H1 (cell line): ENCODE measurements at regions not wholly inside any gene's neighbourhood (a gene's known extent, or its start where the extent isn't known, plus 50 kb on each side); places are given as distances from the start of the nearest gene placed in this dataset.

Experiments
- CTCF ChIA-PET: fragments of 300-600 bp; sonication (Branson Sonifier 250); formaldehyde crosslinking; loops from one replicate; lab custom pipeline; 2021; ENCODE audit not compliant: partially characterized antibody; lab: Charles Lee
- POLR2A ChIA-PET: fragments of 300-600 bp; sonication (Branson Sonifier 250); formaldehyde crosslinking; loops from one replicate; lab custom pipeline; 2021; ENCODE audit warnings: inconsistent platforms; ENCODE audit not compliant: partially characterized antibody; lab: Charles Lee
- DNase-seq, 2 experiments: peaks; one replicate each; pipeline versions ENCODE4 v3.0.0 to v3.0.0-alpha.2; 2010 to 2022; ENCODE audit warnings: low spot score in 2 of 2, low read depth in 1 of 2, mixed read lengths in 1 of 2
- FAIRE-seq: peaks from 2 replicates; lab custom pipeline; 2011; peaks lifted over from hg19 to GRCh38; lab: Jason Lieb, UNC
- H2AFZ ChIP-seq: 2 replicates; pipeline ENCODE4 v1.8.1; 2012; ENCODE audit warnings: low read length, inconsistent platforms
- H2AK5ac ChIP-seq: 2 replicates; pipeline ENCODE4 v1.6.1; 2013; ENCODE audit warnings: low read depth, low read length
- H2BK120ac ChIP-seq: replicated peaks from 2 replicates; pipeline ENCODE3; 2013; ENCODE audit warnings: low read depth, low read length, inconsistent platforms
- H2BK12ac ChIP-seq: 2 replicates; pipeline ENCODE4 v1.6.1; 2013; ENCODE audit warnings: low read depth, low read length
- H2BK15ac ChIP-seq: 2 replicates; pipeline ENCODE4 v1.6.1; 2013; ENCODE audit warnings: low read length
- H2BK20ac ChIP-seq: 2 replicates; pipeline ENCODE4 v1.6.1; 2013; ENCODE audit warnings: low read length
- H2BK5ac ChIP-seq: 2 replicates; pipeline ENCODE4 v1.6.1; 2013; ENCODE audit warnings: low read depth, low read length
- H3K14ac ChIP-seq: 2 replicates; pipeline ENCODE4 v1.6.1; 2013; ENCODE audit warnings: inconsistent platforms; ENCODE audit not compliant: insufficient read length
- H3K18ac ChIP-seq: 2 replicates; pipeline ENCODE4 v1.6.1; 2013; ENCODE audit warnings: low read length; ENCODE audit errors: extremely low read depth
- H3K23ac ChIP-seq: 2 replicates; pipeline ENCODE4 v1.6.1; 2013; ENCODE audit warnings: inconsistent platforms; ENCODE audit not compliant: insufficient read length
- H3K23me2 ChIP-seq: 2 replicates; pipeline ENCODE4 v1.6.1; 2013; ENCODE audit warnings: low read depth, low read length
- H3K27ac ChIP-seq: 2 replicates; pipeline ENCODE4 v1.6.1; 2011; ENCODE audit warnings: low read depth, low read length, inconsistent platforms
- H3K27me3 ChIP-seq, 4 experiments: replicated peaks in 1 of 4; 1 replicate in 1 of 4; 2 replicates in 3 of 4; pipeline versions ENCODE4 v1.6.1 to v1.8.1; 2011 to 2013; ENCODE audit warnings: low read length in 3 of 4, mild to moderate bottlenecking in 3 of 4, inconsistent platforms in 2 of 4, mixed read lengths in 2 of 4, moderate library complexity in 1 of 4; ENCODE audit not compliant: control insufficient read depth in 3 of 4, insufficient read depth in 3 of 4; ENCODE audit errors: extremely low read depth in 1 of 4
- H3K36me3 ChIP-seq, 4 experiments: 2 replicates each; pipeline versions ENCODE4 v1.6.1 to v1.8.1; 2011 to 2013; ENCODE audit warnings: mild to moderate bottlenecking in 4 of 4, low read length in 3 of 4, moderate library complexity in 2 of 4, control low read depth in 1 of 4, inconsistent platforms in 1 of 4; ENCODE audit not compliant: insufficient read depth in 4 of 4, control insufficient read depth in 2 of 4
- H3K4ac ChIP-seq: replicated peaks from 2 replicates; pipeline ENCODE3; 2013; ENCODE audit warnings: low read length, low read depth, mixed read lengths, inconsistent platforms; ENCODE audit not compliant: insufficient read length
- H3K4me1 ChIP-seq, 4 experiments: replicated peaks in 1 of 4; 1 replicate in 1 of 4; 2 replicates in 3 of 4; pipeline versions ENCODE4 v1.6.1 to v1.8.1; 2011 to 2013; ENCODE audit warnings: low read length in 3 of 4, inconsistent platforms in 2 of 4, mixed read lengths in 1 of 4; ENCODE audit not compliant: insufficient read depth in 4 of 4, control insufficient read depth in 3 of 4
- H3K4me2 ChIP-seq, 2 experiments: 2 replicates each; pipeline versions ENCODE4 v1.6.1 to v1.8.1; 2011 to 2013; ENCODE audit warnings: low read depth in 2 of 2, low read length in 2 of 2, control low read depth in 1 of 2, inconsistent platforms in 1 of 2, mild to moderate bottlenecking in 1 of 2; ENCODE audit not compliant: insufficient read depth in 1 of 2
- H3K4me3 ChIP-seq, 4 experiments: fragments of 200-600, 300-600 bp in 1 of 4; sonication (generic), shearing (Covaris generic), sonication (Bioruptor Twin) in 1 of 4; 2 replicates each; pipeline versions ENCODE4 v1.5.1 to v1.8.1; 2011 to 2016; ENCODE audit warnings: low read length in 4 of 4, low read depth in 3 of 4, control low read depth in 2 of 4, inconsistent platforms in 2 of 4, mild to moderate bottlenecking in 2 of 4, mixed read lengths in 1 of 4, moderate library complexity in 1 of 4; ENCODE audit not compliant: insufficient read depth in 2 of 4; ENCODE audit errors: extremely low read depth in 1 of 4
- H3K56ac ChIP-seq: replicated peaks from 2 replicates; pipeline ENCODE3; 2013; ENCODE audit warnings: low read depth, mild to moderate bottlenecking, mixed read lengths, low read length, inconsistent platforms; ENCODE audit not compliant: insufficient read length
- H3K79me1 ChIP-seq: 2 replicates; pipeline ENCODE4 v1.6.1; 2013; ENCODE audit warnings: low read depth, low read length, control low read depth
- H3K79me2 ChIP-seq, 2 experiments: 2 replicates each; pipeline versions ENCODE4 v1.6.1 to v1.8.1; 2012 to 2013; ENCODE audit warnings: low read length in 2 of 2, mild to moderate bottlenecking in 2 of 2, inconsistent platforms in 1 of 2; ENCODE audit not compliant: insufficient read depth in 2 of 2, control insufficient read depth in 1 of 2
- H3K9ac ChIP-seq, 4 experiments: replicated peaks in 1 of 4; 1 replicate in 1 of 4; 2 replicates in 3 of 4; pipeline versions ENCODE4 v1.6.1 to v1.8.1; 2011 to 2013; ENCODE audit warnings: low read depth in 3 of 4, low read length in 3 of 4, control low read depth in 2 of 4, mild to moderate bottlenecking in 2 of 4, moderate library complexity in 2 of 4, inconsistent platforms in 1 of 4; ENCODE audit errors: extremely low read depth in 1 of 4
- H3K9me3 ChIP-seq, 2 experiments: 2 replicates each; pipeline versions ENCODE4 v1.6.1 to v1.8.1; 2012 to 2013; ENCODE audit warnings: mild to moderate bottlenecking in 2 of 2, moderate library complexity in 2 of 2, control low read depth in 1 of 2, inconsistent platforms in 1 of 2, low read depth in 1 of 2, low read length in 1 of 2, mixed read lengths in 1 of 2; ENCODE audit not compliant: insufficient read depth in 2 of 2
- H4K20me1 ChIP-seq, 2 experiments: replicated peaks in 1 of 2; 2 replicates each; pipeline versions ENCODE3 to v1.8.1; 2011 to 2013; ENCODE audit warnings: inconsistent platforms in 2 of 2, low read length in 2 of 2, mild to moderate bottlenecking in 1 of 2; ENCODE audit not compliant: insufficient read depth in 2 of 2, control insufficient read depth in 1 of 2
- H4K5ac ChIP-seq: 2 replicates; pipeline ENCODE4 v1.6.1; 2013; ENCODE audit warnings: low read length, low read depth, mixed read lengths, inconsistent platforms; ENCODE audit not compliant: insufficient read length
- H4K8ac ChIP-seq: 2 replicates; pipeline ENCODE4 v1.8.0; 2013; ENCODE audit warnings: mild to moderate bottlenecking, moderate library complexity, low read length, inconsistent platforms; ENCODE audit not compliant: insufficient read depth; ENCODE audit errors: extremely low read depth
- H4K91ac ChIP-seq: replicated peaks from 2 replicates; pipeline ENCODE3; 2013; ENCODE audit warnings: low read length, mixed read lengths, inconsistent platforms; ENCODE audit not compliant: insufficient read length
- BCL11A ChIP-seq, 2 experiments: IDR thresholded peaks; one replicate each; pipeline ENCODE4 v1.6.1; 2011; ENCODE audit warnings: low read depth in 2 of 2, low read length in 2 of 2, mild to moderate bottlenecking in 2 of 2
- CREB1 ChIP-seq: IDR thresholded peaks from 2 replicates; pipeline ENCODE4 v1.6.1; 2012; ENCODE audit warnings: inconsistent platforms
- EZH2 ChIP-seq: fragments of 200-600 bp; sonication (generic); IDR thresholded peaks from 2 replicates; pipeline ENCODE4 v1.7.1; 2012; ENCODE audit warnings: low read depth, mild to moderate bottlenecking, moderate library complexity, low read length, inconsistent platforms; ENCODE audit not compliant: severe bottlenecking
- GTF2F1 ChIP-seq: IDR thresholded peaks from 2 replicates; pipeline ENCODE4 v1.6.1; 2012; ENCODE audit warnings: low read depth, low read length, improper control_type of control experiment, borderline replicate concordance
- JUND ChIP-seq: IDR thresholded peaks from 2 replicates; pipeline ENCODE4 v1.6.1; 2011; ENCODE audit warnings: mild to moderate bottlenecking, improper control_type of control experiment, low read length
- KDM5A ChIP-seq: fragments of 200-600 bp; IDR thresholded peaks from 2 replicates; pipeline ENCODE4 v1.7.1; 2012; ENCODE audit warnings: mild to moderate bottlenecking, low read length, inconsistent platforms, mixed read lengths
- MAX ChIP-seq: IDR thresholded peaks from 2 replicates; pipeline ENCODE4 v1.6.1; 2012; ENCODE audit warnings: inconsistent platforms
- POLR2AphosphoS5 ChIP-seq: IDR thresholded peaks from 2 replicates; pipeline ENCODE4 v1.6.1; 2011; ENCODE audit warnings: low read depth, low read length
- RFX5 ChIP-seq: IDR thresholded peaks from 2 replicates; pipeline ENCODE4 v1.6.1; 2011; ENCODE audit warnings: low read depth, low read length, improper control_type of control experiment, borderline replicate concordance
- SIX5 ChIP-seq: IDR thresholded peaks from 2 replicates; pipeline ENCODE4 v1.6.1; 2011; ENCODE audit warnings: mild to moderate bottlenecking, low read depth, low read length
- SP1 ChIP-seq: IDR thresholded peaks from 2 replicates; pipeline ENCODE4 v1.6.1; 2011; ENCODE audit warnings: low read depth, low read length
- TAF7 ChIP-seq: optimal IDR thresholded peaks from 2 replicates; pipeline ENCODE3; 2011; ENCODE audit warnings: low read depth, mild to moderate bottlenecking, inconsistent platforms, low read length, moderate library complexity, borderline replicate concordance
- WGBS, 2 experiments: shearing (Covaris generic) in 1 of 2; methylation state at CpG; one replicate each; pipeline versions ENCODE4 v1.1.6 to v1.1.7; 2013 to 2015; ENCODE audit warnings: low lambda C conversion rate in 2 of 2, mixed read lengths in 2 of 2, inconsistent platforms in 1 of 2, low coverage in 1 of 2, missing lambda C conversion rate in 1 of 2; ENCODE audit not compliant: insufficient replicate concordance in 2 of 2, insufficient coverage in 1 of 2, insufficient read length in 1 of 2; ENCODE audit errors: extremely low coverage in 1 of 2, missing lambda C conversion rate in 1 of 2; 5-methylcytosine and 5-hydroxymethylcytosine counted together
- TF ChIP-seq, protein P1 (sequence below): IDR thresholded peaks from 2 replicates; pipeline ENCODE4 v1.6.1; 2011; ENCODE audit warnings: low read depth, mild to moderate bottlenecking, low read length; ENCODE audit not compliant: insufficient read depth

DNA sequence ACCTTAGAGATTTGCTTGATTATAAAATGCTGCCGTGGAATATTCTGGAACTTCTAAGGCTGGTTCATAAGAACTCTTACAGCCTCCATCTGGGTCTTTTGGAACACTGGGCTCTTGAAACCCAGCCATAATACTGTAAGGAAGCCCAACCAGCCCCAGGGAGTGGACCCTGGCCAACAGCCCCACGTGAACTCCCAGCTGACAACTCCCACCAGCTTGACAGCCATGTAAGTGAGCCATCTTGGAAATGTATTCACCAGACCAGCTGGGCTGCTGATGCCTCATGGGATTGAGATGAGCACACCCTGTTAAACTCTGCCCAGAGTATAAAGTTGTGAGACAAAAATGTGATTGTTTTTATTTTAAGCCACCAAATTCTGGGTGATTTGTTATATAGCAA, 378.7 kb upstream of the RAG2 start:
- ChIA-PET POLR2A (no interaction called here), CTCF (interaction anchor here (1.1 kb wide), 1 partner anchor 11 kb away, joined by 3 read pairs; no protein-coding TSS in a partner anchor)
- FAIRE-seq = no peak
- no peak overlapping the region for H2BK12ac ChIP-seq
- no peak overlapping the region for H3K4ac ChIP-seq
- no peak overlapping the region for H4K5ac ChIP-seq
- H4K20me1 ChIP-seq = no peaks in the 10 kb centered on the region
- no peaks in the 10 kb centered on the region for H3K36me3 ChIP-seq
- no peak overlapping the region for H2BK5ac ChIP-seq
- H3K9me3 ChIP-seq = peaks cover 15 to 18% of the 10 kb centered on the region in 2 experiments; a peak in 3 of 4 replicates
- no peak overlapping the region for H2AK5ac ChIP-seq
- H3K79me2 ChIP-seq = no peaks in the 10 kb centered on the region
- H3K9ac ChIP-seq = no peak overlapping the region
- H3K4me1 ChIP-seq = no peaks in the 10 kb centered on the region
- H3K56ac ChIP-seq = no peak overlapping the region
- H4K91ac ChIP-seq = no peak overlapping the region
- WGBS, 2 experiments = 88% methylated on average over 2 of the region's 2 CpGs; no CpG with 5 or more reads in 1 of the 2 experiments
- H4K8ac ChIP-seq = no peak overlapping the region
- no peak overlapping the region for H3K23ac ChIP-seq
- no peaks in the 10 kb centered on the region for H3K27me3 ChIP-seq
- H3K4me2 ChIP-seq = no peak overlapping the region
- H2BK15ac ChIP-seq = no peak overlapping the region
- H2BK120ac ChIP-seq = no peak overlapping the region
- H3K4me3 ChIP-seq = no peak overlapping the region
- DNase-seq = no peak
- no peak overlapping the region for H2BK20ac ChIP-seq
- no peaks in the 10 kb centered on the region for H3K23me2 ChIP-seq
- H3K18ac ChIP-seq = no peak overlapping the region
- no peak overlapping the region for H3K14ac ChIP-seq
- H3K79me1 ChIP-seq = no peaks in the 10 kb centered on the region
- no peak overlapping the region for H3K27ac ChIP-seq
- H2AFZ ChIP-seq = no peak overlapping the region
- no peak for TF ChIP-seq TAF7
- no peak for TF ChIP-seq JUND
- TF ChIP-seq RFX5 = no peak
- no peak for TF ChIP-seq MAX
- TF ChIP-seq BCL11A (IDR thresholded peaks at IDR 0.05; ENCODE audit: low read depth in 2 of 2, low read length in 2 of 2) = no peak
- TF ChIP-seq POLR2AphosphoS5 = no peak
- TF ChIP-seq CREB1 = no peak
- TF ChIP-seq, protein P1, sequence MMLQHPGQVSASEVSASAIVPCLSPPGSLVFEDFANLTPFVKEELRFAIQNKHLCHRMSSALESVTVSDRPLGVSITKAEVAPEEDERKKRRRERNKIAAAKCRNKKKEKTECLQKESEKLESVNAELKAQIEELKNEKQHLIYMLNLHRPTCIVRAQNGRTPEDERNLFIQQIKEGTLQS = no peak
- no peak for TF ChIP-seq GTF2F1
- TF ChIP-seq EZH2 = no peak
- TF ChIP-seq KDM5A = no peak
- no peak for TF ChIP-seq SP1
- TF ChIP-seq SIX5 = no peak
